ENCODE measurements at regions not wholly inside any gene's neighbourhood (a gene's known extent, or its start where the extent isn't known, plus 50 kb on each side); places are given as distances from the start of the nearest gene placed in this dataset.

- TF ChIP-seq TAF1 (IDR thresholded peaks at IDR 0.05; ENCODE audit: low read depth) (no peak), ZBTB7A (IDR thresholded peaks at IDR 0.05; ENCODE audit: low read depth) (no peak), YY1 (IDR thresholded peaks at IDR 0.05; ENCODE audit: low read depth) (no peak), RAD21 (IDR thresholded peaks at IDR 0.05; ENCODE audit: low read depth) (no peak), EGR1 (IDR thresholded peaks at IDR 0.05) (no peak), FOXM1 (IDR thresholded peaks at IDR 0.05; ENCODE audit: borderline replicate concordance, low read depth) (no peak), CREB1 (IDR thresholded peaks at IDR 0.05; ENCODE audit: low read depth) (no peak), USF1 (IDR thresholded peaks at IDR 0.05) (no peak), EP300 (IDR thresholded peaks at IDR 0.05; ENCODE audit: borderline replicate concordance) (no peak), CEBPB (IDR thresholded peaks at IDR 0.05) (no peak), TEAD4 (IDR thresholded peaks at IDR 0.05) (no peak), REST (IDR thresholded peaks at IDR 0.05; ENCODE audit: low read depth) (no peak), MAX (IDR thresholded peaks at IDR 0.05) (no peak)
These were observed 72.5 kb upstream of the POLG start for GRCh38 chr15:89406940-89407607.
